ENCODE measurements at regions not wholly inside any gene's neighbourhood (a gene's known extent, or its start where the extent isn't known, plus 50 kb on each side); places are given as distances from the start of the nearest gene placed in this dataset.

GRCh38 chr6:21780679-21781078 is 187.1 kb downstream of the SOX4 start:
- 73 to 87% (median 80%) methylated on average over 5 of the region's 5 CpGs for WGBS, 4 donors
- Histone ChIP-seq H3K36me3 (replicated peaks in 1 of 2) (no peaks in the 10 kb centered on the region), H3K4me1 (replicated peaks in 1 of 2) (no peaks in the 10 kb centered on the region), H3K4me3 (no peak overlapping the region), H3K27ac (no peak overlapping the region), H3K9me3 (replicated peaks in 1 of 3) (no peaks in the 10 kb centered on the region), H3K27me3 (no peaks in the 10 kb centered on the region)
- no peak for TF ChIP-seq POLR2A (IDR thresholded peaks at IDR 0.05)
- no peak for TF ChIP-seq CTCF (IDR thresholded peaks at IDR 0.05)
- intact Hi-C loops (cut with DNase I) = no loop called here
- DNase-seq = no peak

GRCh38 chr6:21781128-21781527 is 187.6 kb downstream of the SOX4 start:
- H3K4me1 ChIP-seq (replicated peaks in 1 of 2) = no peaks in the 10 kb centered on the region
- WGBS, 4 donors = 58 to 69% (median 63%) methylated on average over 3 of the region's 3 CpGs
- H3K4me3 ChIP-seq = no peak overlapping the region
- no peak for TF ChIP-seq CTCF (IDR thresholded peaks at IDR 0.05)
- no peak for TF ChIP-seq POLR2A (IDR thresholded peaks at IDR 0.05)
- intact Hi-C loops (cut with DNase I) = no loop called here
- H3K27me3 ChIP-seq = no peaks in the 10 kb centered on the region
- DNase-seq = no peak
- H3K9me3 ChIP-seq (replicated peaks in 1 of 3) = no peaks in the 10 kb centered on the region
- no peak overlapping the region for H3K27ac ChIP-seq
- H3K36me3 ChIP-seq (replicated peaks in 1 of 2) = no peaks in the 10 kb centered on the region

- H3K4me3 ChIP-seq = no peak overlapping the region
- DNase-seq = no peak
- TF ChIP-seq POLR2A (IDR thresholded peaks at IDR 0.05) = no peak
- no peak for TF ChIP-seq CTCF (IDR thresholded peaks at IDR 0.05)
- WGBS, 4 donors = 70 to 95% (median 92%) methylated on average over 1 of the region's 1 CpG
- H3K9me3 ChIP-seq (replicated peaks in 1 of 3) = no peaks in the 10 kb centered on the region
- H3K36me3 ChIP-seq (replicated peaks in 1 of 2) = no peaks in the 10 kb centered on the region
- no peaks in the 10 kb centered on the region for H3K27me3 ChIP-seq
- H3K4me1 ChIP-seq (replicated peaks in 1 of 2) = no peaks in the 10 kb centered on the region
- intact Hi-C loops (cut with DNase I) = no loop called here
- H3K27ac ChIP-seq = no peak overlapping the region
Observed at GRCh38 chr6:21785164-21785563, 191.6 kb downstream of the SOX4 start.

- 78 to 87% (median 80%) methylated on average over 3 of the region's 3 CpGs for WGBS, 4 donors
Observed at GRCh38 chr6:21791056-21791455, 197.5 kb downstream of the SOX4 start.

More at GRCh38 chr6:21791056-21791455, 197.5 kb downstream of the SOX4 start:
- no peak for DNase-seq
- Histone ChIP-seq H3K27me3 (no peaks in the 10 kb centered on the region), H3K27ac (no peak overlapping the region), H3K36me3 (replicated peaks in 1 of 2) (no peaks in the 10 kb centered on the region), H3K4me3 (no peak overlapping the region), H3K9me3 (replicated peaks in 1 of 3) (no peaks in the 10 kb centered on the region), H3K4me1 (replicated peaks in 1 of 2) (no peaks in the 10 kb centered on the region)
- TF ChIP-seq CTCF (IDR thresholded peaks at IDR 0.05) (no peak), POLR2A (IDR thresholded peaks at IDR 0.05) (no peak)
- intact Hi-C loops (cut with DNase I) = no loop called here

Data from adrenal gland (tissue), 9 donors.